Osteoblast (primary cell): ENCODE measurements at regions not wholly inside any gene's neighbourhood (a gene's known extent, or its start where the extent isn't known, plus 50 kb on each side); places are given as distances from the start of the nearest gene placed in this dataset.

ENCODE experiments used
- DNase-seq: peaks from one replicate; pipeline ENCODE4 v3.0.0; 2011; ENCODE audit warnings: low spot score, mixed read lengths; ENCODE audit not compliant: insufficient read length; ENCODE audit errors: missing footprints
- H2AFZ ChIP-seq: 2 replicates; pipeline ENCODE4 v1.6.0; 2011; ENCODE audit warnings: mild to moderate bottlenecking, low read length
- H3K27ac ChIP-seq: 2 replicates; pipeline ENCODE4 v1.5.1; 2011; ENCODE audit warnings: mild to moderate bottlenecking, low read depth, low read length, moderate library complexity
- H3K27me3 ChIP-seq: 2 replicates; pipeline ENCODE4 v1.6.0; 2012; ENCODE audit warnings: mild to moderate bottlenecking, control low read depth, inconsistent platforms, low read length, moderate library complexity; ENCODE audit not compliant: insufficient read depth
- H3K36me3 ChIP-seq: 2 replicates; pipeline ENCODE4 v1.5.1; 2011; ENCODE audit warnings: mild to moderate bottlenecking, low read length, control low read depth, moderate library complexity; ENCODE audit not compliant: insufficient read depth
- H3K4me1 ChIP-seq: 2 replicates; pipeline ENCODE4 v1.5.1; 2011; ENCODE audit warnings: mild to moderate bottlenecking, low read length, control low read depth, moderate library complexity; ENCODE audit not compliant: insufficient read depth
- H3K4me2 ChIP-seq: 2 replicates; pipeline ENCODE4 v1.6.0; 2011; ENCODE audit warnings: mild to moderate bottlenecking, low read length; ENCODE audit not compliant: insufficient read depth
- H3K4me3 ChIP-seq: fragments of 200-600 bp; sonication (generic); 3 replicates; pipeline ENCODE4 v1.5.1; 2012; ENCODE audit warnings: mild to moderate bottlenecking, low read length, inconsistent platforms; ENCODE audit not compliant: insufficient read depth
- H3K79me2 ChIP-seq: 2 replicates; pipeline ENCODE4 v1.6.0; 2012; ENCODE audit warnings: mild to moderate bottlenecking, low read length, control low read depth, inconsistent platforms; ENCODE audit not compliant: insufficient read depth
- H3K9me3 ChIP-seq: 2 replicates; pipeline ENCODE4 v1.5.1; 2011; ENCODE audit warnings: low read depth, low read length, control low read depth
- H4K20me1 ChIP-seq: 2 replicates; pipeline ENCODE4 v1.6.0; 2012; ENCODE audit warnings: mild to moderate bottlenecking, low read length, control low read depth; ENCODE audit not compliant: insufficient read depth
- TF ChIP-seq, protein P1 (sequence below): IDR thresholded peaks from 2 replicates; pipeline ENCODE4 v1.5.1; 2011; ENCODE audit warnings: mild to moderate bottlenecking, low read depth, low read length, moderate library complexity; ENCODE audit errors: extremely low read depth

- Histone ChIP-seq H3K9me3 (peaks cover 3% of the 10 kb centered on the region), H2AFZ (no peak overlapping the region), H4K20me1 (no peaks in the 10 kb centered on the region), H3K4me3 (no peak overlapping the region), H3K4me1 (no peaks in the 10 kb centered on the region), H3K4me2 (no peak overlapping the region), H3K27me3 (no peaks in the 10 kb centered on the region), H3K79me2 (no peaks in the 10 kb centered on the region), H3K36me3 (no peaks in the 10 kb centered on the region), H3K27ac (no peak overlapping the region)
- TF ChIP-seq, protein P1, sequence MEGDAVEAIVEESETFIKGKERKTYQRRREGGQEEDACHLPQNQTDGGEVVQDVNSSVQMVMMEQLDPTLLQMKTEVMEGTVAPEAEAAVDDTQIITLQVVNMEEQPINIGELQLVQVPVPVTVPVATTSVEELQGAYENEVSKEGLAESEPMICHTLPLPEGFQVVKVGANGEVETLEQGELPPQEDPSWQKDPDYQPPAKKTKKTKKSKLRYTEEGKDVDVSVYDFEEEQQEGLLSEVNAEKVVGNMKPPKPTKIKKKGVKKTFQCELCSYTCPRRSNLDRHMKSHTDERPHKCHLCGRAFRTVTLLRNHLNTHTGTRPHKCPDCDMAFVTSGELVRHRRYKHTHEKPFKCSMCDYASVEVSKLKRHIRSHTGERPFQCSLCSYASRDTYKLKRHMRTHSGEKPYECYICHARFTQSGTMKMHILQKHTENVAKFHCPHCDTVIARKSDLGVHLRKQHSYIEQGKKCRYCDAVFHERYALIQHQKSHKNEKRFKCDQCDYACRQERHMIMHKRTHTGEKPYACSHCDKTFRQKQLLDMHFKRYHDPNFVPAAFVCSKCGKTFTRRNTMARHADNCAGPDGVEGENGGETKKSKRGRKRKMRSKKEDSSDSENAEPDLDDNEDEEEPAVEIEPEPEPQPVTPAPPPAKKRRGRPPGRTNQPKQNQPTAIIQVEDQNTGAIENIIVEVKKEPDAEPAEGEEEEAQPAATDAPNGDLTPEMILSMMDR, result no peak
- DNase-seq, result no peak
These were observed 405.7 kb upstream of the IRX2 start for GRCh38 chr5:3157214-3157613.

DNA sequence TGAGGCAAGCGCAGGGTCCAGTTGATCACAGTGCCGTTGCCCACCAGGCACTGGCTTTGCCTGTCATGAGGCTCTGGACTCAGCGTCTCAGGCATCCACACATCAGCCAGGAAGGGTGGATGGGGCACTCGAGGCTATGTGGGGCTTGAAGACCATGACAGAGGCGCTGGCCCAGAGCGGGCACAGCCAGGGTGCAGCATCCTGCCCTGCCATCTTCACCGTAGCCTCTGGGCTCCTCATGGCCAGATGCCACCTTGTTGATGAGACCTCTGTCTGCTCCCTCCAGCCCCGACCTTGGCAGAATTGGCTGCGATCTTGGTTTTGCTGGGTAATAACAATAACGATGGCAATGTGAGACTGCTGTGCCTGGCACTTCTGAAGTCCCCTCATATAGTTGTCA lies 404.2 kb upstream of the IRX2 start:
- H3K4me1 ChIP-seq, result no peaks in the 10 kb centered on the region
- TF ChIP-seq, protein P1, result no peak
- H3K27me3 ChIP-seq, result no peaks in the 10 kb centered on the region
- H3K79me2 ChIP-seq, result no peaks in the 10 kb centered on the region
- no peak overlapping the region for H3K27ac ChIP-seq
- H4K20me1 ChIP-seq, result no peaks in the 10 kb centered on the region
- H3K4me2 ChIP-seq, result no peak overlapping the region
- no peak for DNase-seq
- no peak overlapping the region for H3K4me3 ChIP-seq
- H2AFZ ChIP-seq, result no peak overlapping the region
- H3K9me3 ChIP-seq, result peaks cover 3% of the 10 kb centered on the region
- no peaks in the 10 kb centered on the region for H3K36me3 ChIP-seq

DNA sequence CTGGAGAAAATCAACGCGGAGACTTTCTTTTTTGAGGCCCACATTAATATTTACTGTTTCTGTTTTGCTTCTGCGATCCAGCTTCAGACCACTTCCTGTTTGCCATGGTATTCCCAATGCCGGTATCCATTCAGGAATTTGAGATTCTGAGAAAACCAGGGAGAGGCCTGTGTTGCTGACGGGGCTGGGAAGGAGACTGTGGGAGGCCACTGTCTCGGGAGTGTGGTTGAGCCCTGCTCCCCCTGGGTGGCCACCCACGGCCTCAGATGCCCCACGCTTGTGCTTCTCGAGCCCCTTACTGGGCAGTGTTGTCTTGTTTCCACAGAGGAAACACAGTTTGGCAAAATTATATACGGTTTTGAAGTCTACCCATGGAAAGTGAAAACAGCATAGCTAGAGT lies 403.6 kb upstream of the IRX2 start:
- TF ChIP-seq, protein P1, result no peak

DNA sequence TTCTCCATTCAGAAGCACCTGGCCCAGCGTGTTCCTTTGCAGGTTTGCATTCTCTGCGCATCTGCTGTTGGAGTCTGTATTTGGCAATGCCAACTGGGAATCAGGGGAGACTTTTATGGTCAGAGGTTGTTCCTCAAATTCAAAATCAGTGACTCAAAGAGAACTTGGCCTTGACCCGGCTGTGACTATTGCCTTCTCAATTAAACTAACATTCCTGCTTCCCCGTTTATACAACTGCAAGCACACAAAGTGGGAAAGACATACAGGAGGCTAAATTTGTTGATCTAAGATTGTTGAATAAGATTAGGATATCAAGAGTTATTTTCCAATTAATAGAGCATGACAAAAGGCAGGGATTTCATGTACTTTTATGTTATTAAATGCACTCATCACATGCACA lies 402.4 kb upstream of the IRX2 start:
- H3K27ac ChIP-seq, result no peak overlapping the region
- DNase-seq, result no peak
- no peaks in the 10 kb centered on the region for H3K27me3 ChIP-seq
- no peaks in the 10 kb centered on the region for H3K4me1 ChIP-seq
- H3K4me3 ChIP-seq, result no peak overlapping the region
- no peaks in the 10 kb centered on the region for H3K36me3 ChIP-seq
- H4K20me1 ChIP-seq, result no peaks in the 10 kb centered on the region
- H3K79me2 ChIP-seq, result no peaks in the 10 kb centered on the region
- H3K9me3 ChIP-seq, result peaks cover 3% of the 10 kb centered on the region
- TF ChIP-seq, protein P1, result no peak
- H2AFZ ChIP-seq, result no peak overlapping the region
- H3K4me2 ChIP-seq, result no peak overlapping the region

More for the DNA sequence above, 403.6 kb upstream of the IRX2 start:
- Histone ChIP-seq H3K79me2 (no peaks in the 10 kb centered on the region), H3K36me3 (no peaks in the 10 kb centered on the region), H3K27ac (no peak overlapping the region), H3K9me3 (peaks cover 3% of the 10 kb centered on the region), H3K27me3 (no peaks in the 10 kb centered on the region), H3K4me1 (no peaks in the 10 kb centered on the region), H2AFZ (no peak overlapping the region), H3K4me2 (no peak overlapping the region), H4K20me1 (no peaks in the 10 kb centered on the region), H3K4me3 (no peak overlapping the region)
- DNase-seq, result no peak
